ENCODE measurements at regions not wholly inside any gene's neighbourhood (a gene's known extent, or its start where the extent isn't known, plus 50 kb on each side); places are given as distances from the start of the nearest gene placed in this dataset.

DNA sequence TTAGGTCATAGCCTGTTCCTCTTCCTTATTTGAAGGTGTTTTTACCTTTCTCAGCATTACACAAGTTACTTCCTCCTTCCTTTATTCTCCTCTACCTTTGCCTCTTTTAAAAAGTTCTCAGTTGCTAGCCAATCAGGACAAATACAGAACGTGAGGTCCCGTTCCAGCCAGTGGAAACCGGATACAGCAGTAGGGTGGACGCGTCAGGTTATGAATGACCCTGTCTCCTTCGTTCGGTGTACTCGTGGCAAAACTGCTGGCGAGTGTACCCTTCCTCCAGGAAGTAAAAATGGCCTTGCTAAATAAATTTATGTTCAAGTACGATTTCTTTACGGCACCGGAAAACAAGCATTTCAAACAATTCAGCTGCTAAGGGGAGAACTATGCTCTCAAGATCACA, 77.0 kb upstream of the MLN start:
- TF ChIP-seq, protein P1, sequence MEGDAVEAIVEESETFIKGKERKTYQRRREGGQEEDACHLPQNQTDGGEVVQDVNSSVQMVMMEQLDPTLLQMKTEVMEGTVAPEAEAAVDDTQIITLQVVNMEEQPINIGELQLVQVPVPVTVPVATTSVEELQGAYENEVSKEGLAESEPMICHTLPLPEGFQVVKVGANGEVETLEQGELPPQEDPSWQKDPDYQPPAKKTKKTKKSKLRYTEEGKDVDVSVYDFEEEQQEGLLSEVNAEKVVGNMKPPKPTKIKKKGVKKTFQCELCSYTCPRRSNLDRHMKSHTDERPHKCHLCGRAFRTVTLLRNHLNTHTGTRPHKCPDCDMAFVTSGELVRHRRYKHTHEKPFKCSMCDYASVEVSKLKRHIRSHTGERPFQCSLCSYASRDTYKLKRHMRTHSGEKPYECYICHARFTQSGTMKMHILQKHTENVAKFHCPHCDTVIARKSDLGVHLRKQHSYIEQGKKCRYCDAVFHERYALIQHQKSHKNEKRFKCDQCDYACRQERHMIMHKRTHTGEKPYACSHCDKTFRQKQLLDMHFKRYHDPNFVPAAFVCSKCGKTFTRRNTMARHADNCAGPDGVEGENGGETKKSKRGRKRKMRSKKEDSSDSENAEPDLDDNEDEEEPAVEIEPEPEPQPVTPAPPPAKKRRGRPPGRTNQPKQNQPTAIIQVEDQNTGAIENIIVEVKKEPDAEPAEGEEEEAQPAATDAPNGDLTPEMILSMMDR (conservative IDR thresholded peaks at IDR 0.05), result no peak
- H3K4me3 Mint-ChIP-seq, result no peak overlapping the region; a peak in 1 of 5 replicates
- Histone ChIP-seq H3K23ac (ENCODE audit: insufficient read length, low read depth, low read length) (no peak overlapping the region), H2BK120ac (ENCODE audit: low read depth, low read length, poor library complexity, severe bottlenecking) (no peak overlapping the region), H3K27ac (ENCODE audit: insufficient read length, low read depth, low read length) (no peak overlapping the region), H3K79me2 (ENCODE audit: insufficient read depth, low read length) (no peaks in the 10 kb centered on the region), H2BK5ac (ENCODE audit: insufficient read length, low read length) (no peak overlapping the region), H3K4me2 (ENCODE audit: insufficient read depth, insufficient read length, low read length) (no peak overlapping the region), H4K5ac (ENCODE audit: insufficient read length, low read depth, low read length) (no peak overlapping the region), H3K79me1 (ENCODE audit: insufficient read depth, low read depth, low read length, poor library complexity, severe bottlenecking) (no peaks in the 10 kb centered on the region), H3K27me3 (ENCODE audit: insufficient read depth, low read length) (no peaks in the 10 kb centered on the region), H3K18ac (ENCODE audit: insufficient read length, low read depth, low read length) (no peak overlapping the region), H2BK15ac (ENCODE audit: low read depth, low read length) (no peak overlapping the region), H3K14ac (ENCODE audit: insufficient read depth, low read length) (no peak overlapping the region; the same call in 1 of the 2 replicates), H3K56ac (ENCODE audit: insufficient read length, low read depth, low read length) (no peak overlapping the region), H3K23me2 (ENCODE audit: insufficient read length, low read depth, low read length, poor library complexity, severe bottlenecking) (no peaks in the 10 kb centered on the region), H3K9ac (ENCODE audit: extremely low read depth, insufficient read length, low read length) (no peak overlapping the region), H2AK5ac (ENCODE audit: insufficient read length, low read length) (no peak overlapping the region), H3T11ph (ENCODE audit: low read length) (no peak overlapping the region), H2AFZ (ENCODE audit: low read length) (no peak overlapping the region), H3K9me3 (ENCODE audit: control insufficient read depth, low read depth, low read length) (no peaks in the 10 kb centered on the region), H3K4ac (ENCODE audit: low read depth, low read length) (no peak overlapping the region), H4K20me1 (ENCODE audit: control insufficient read depth, insufficient read depth, insufficient read length) (no peaks in the 10 kb centered on the region), H4K8ac (replicated peaks; ENCODE audit: insufficient read length, low read depth, low read length) (no peak overlapping the region), H2BK12ac (ENCODE audit: insufficient read length, low read depth, low read length) (no peak overlapping the region), H2BK20ac (ENCODE audit: low read depth, low read length, poor library complexity, severe bottlenecking) (no peak overlapping the region), H4K91ac (ENCODE audit: insufficient read length, low read depth, low read length) (no peak overlapping the region), H3K4me1 (ENCODE audit: insufficient read depth, low read length) (no peaks in the 10 kb centered on the region; the same call in 1 of the 2 replicates)
- peak overlapping the region in 1 of 3 experiments; percentile 38; a peak in 1 of 7 replicates for H3K27ac Mint-ChIP-seq
- no CpG with 5 or more reads among the region's 12 CpGs for WGBS (ENCODE audit: extremely low coverage, insufficient read length, low lambda C conversion rate)
- H3K9me3 Mint-ChIP-seq, result no peaks in the 10 kb centered on the region; a peak in 2 of 5 replicates
- no peaks in the 10 kb centered on the region for H3K36me3 Mint-ChIP-seq (ENCODE audit: insufficient read depth in 1 of 3, low read depth in 3 of 3)
- DNase-seq, result no peak
- peaks cover 33 to 38% of the 10 kb centered on the region in 2 experiments for H3K4me1 Mint-ChIP-seq
- H3K27me3 Mint-ChIP-seq (ENCODE audit: low read depth), result peaks cover 35% of the 10 kb centered on the region

All from H9 (cell line).